ENCODE measurements at regions not wholly inside any gene's neighbourhood (a gene's known extent, or its start where the extent isn't known, plus 50 kb on each side); places are given as distances from the start of the nearest gene placed in this dataset.

- no peaks in the 10 kb centered on the region for H3K27me3 ChIP-seq (replicated peaks; ENCODE audit: insufficient read depth, low read depth, low read length, poor library complexity)
- no peak overlapping the region for H3K4me3 ChIP-seq (ENCODE audit: low read depth, low read length, poor library complexity, severe bottlenecking)
- BruUV-seq (replicated peaks), result no TSS peak
- H3K4me1 ChIP-seq (ENCODE audit: insufficient read depth, low read length, poor library complexity, severe bottlenecking), result no peaks in the 10 kb centered on the region
- H3K9me3 ChIP-seq (ENCODE audit: low read depth, low read length, poor library complexity, severe bottlenecking), result no peaks in the 10 kb centered on the region
- ChIA-PET CTCF (no interaction called here), POLR2A (ENCODE audit: low non-redundant PET) (no interaction called here)
- H3K27ac ChIP-seq (ENCODE audit: low read depth, low read length, poor library complexity, severe bottlenecking), result no peak overlapping the region
- intact Hi-C loops (cut with micrococcal nuclease; ENCODE audit: unreplicated experiment), result no loop called here
- no peak for DNase-seq (ENCODE audit: low spot score)
- no peaks in the 10 kb centered on the region for H3K36me3 ChIP-seq (ENCODE audit: insufficient read depth, low read length, poor library complexity, severe bottlenecking)
- TF ChIP-seq, protein P1, sequence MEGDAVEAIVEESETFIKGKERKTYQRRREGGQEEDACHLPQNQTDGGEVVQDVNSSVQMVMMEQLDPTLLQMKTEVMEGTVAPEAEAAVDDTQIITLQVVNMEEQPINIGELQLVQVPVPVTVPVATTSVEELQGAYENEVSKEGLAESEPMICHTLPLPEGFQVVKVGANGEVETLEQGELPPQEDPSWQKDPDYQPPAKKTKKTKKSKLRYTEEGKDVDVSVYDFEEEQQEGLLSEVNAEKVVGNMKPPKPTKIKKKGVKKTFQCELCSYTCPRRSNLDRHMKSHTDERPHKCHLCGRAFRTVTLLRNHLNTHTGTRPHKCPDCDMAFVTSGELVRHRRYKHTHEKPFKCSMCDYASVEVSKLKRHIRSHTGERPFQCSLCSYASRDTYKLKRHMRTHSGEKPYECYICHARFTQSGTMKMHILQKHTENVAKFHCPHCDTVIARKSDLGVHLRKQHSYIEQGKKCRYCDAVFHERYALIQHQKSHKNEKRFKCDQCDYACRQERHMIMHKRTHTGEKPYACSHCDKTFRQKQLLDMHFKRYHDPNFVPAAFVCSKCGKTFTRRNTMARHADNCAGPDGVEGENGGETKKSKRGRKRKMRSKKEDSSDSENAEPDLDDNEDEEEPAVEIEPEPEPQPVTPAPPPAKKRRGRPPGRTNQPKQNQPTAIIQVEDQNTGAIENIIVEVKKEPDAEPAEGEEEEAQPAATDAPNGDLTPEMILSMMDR (conservative IDR thresholded peaks at IDR 0.05; ENCODE audit: low read depth, low read length), result no peak
- no peak for TF ChIP-seq EZH2 (IDR thresholded peaks at IDR 0.05; ENCODE audit: borderline replicate concordance, low read depth, low read length, poor library complexity, severe bottlenecking)
Measured at GRCh38 chr5:103910786-103911185, 348.2 kb upstream of the NUDT12 start.

DNA sequence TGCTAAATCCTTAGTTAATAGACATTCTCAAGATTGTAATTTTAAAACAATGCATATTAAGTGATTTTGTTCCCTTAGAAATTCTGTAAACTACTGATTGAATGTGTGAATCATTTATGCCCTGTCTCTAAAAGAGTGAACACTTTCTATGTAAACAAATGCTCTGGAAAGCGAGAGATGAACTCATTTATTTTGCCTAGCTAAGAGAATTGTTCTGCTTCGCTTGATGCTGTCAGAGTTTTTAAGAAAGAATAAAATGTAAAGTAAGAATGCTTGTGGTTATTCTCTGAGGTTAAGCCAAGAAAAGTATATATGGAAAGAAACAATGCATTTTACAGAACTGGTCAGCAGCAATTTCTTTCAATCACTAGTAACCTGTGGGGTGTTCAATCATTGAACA, 347.4 kb upstream of the NUDT12 start:
- no peak for DNase-seq (ENCODE audit: low spot score)
- H3K27me3 ChIP-seq (replicated peaks; ENCODE audit: insufficient read depth, low read depth, low read length, poor library complexity), result no peaks in the 10 kb centered on the region
- H3K36me3 ChIP-seq (ENCODE audit: insufficient read depth, low read length, poor library complexity, severe bottlenecking), result no peaks in the 10 kb centered on the region
- no TSS peak for BruUV-seq (replicated peaks)
- intact Hi-C loops (cut with micrococcal nuclease; ENCODE audit: unreplicated experiment), result no loop called here
- H3K9me3 ChIP-seq (ENCODE audit: low read depth, low read length, poor library complexity, severe bottlenecking), result no peaks in the 10 kb centered on the region
- TF ChIP-seq EZH2 (IDR thresholded peaks at IDR 0.05; ENCODE audit: borderline replicate concordance, low read depth, low read length, poor library complexity, severe bottlenecking), result no peak
- TF ChIP-seq, protein P1 (conservative IDR thresholded peaks at IDR 0.05; ENCODE audit: low read depth, low read length), result no peak
- H3K4me1 ChIP-seq (ENCODE audit: insufficient read depth, low read length, poor library complexity, severe bottlenecking), result no peaks in the 10 kb centered on the region
- CTCF ChIA-PET, result no interaction called here
- H3K4me3 ChIP-seq (ENCODE audit: low read depth, low read length, poor library complexity, severe bottlenecking), result no peak overlapping the region
- no peak overlapping the region for H3K27ac ChIP-seq (ENCODE audit: low read depth, low read length, poor library complexity, severe bottlenecking)
- POLR2A ChIA-PET (ENCODE audit: low non-redundant PET), result no interaction called here

DNA sequence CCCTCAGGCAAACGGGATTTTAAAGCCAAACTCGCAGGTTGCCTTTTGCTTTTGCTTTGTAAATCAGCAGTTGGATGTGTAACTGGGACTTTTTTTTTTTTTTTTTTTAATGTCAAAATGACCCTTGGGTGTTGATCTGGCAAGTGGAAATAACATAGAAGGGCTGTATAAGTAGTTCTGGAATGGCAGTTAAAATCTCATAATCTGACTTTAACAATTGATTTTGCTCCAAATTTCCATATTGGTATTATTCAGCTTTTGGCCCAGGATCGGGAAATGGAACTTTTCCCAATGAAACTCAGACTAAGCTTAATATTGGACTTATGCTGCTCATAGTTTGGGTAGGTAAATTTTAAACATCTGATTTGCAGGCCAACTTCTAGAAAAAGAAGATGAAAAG, 346.8 kb upstream of the NUDT12 start:
- ChIA-PET POLR2A (ENCODE audit: low non-redundant PET) (no interaction called here), CTCF (no interaction called here)
- Histone ChIP-seq H3K36me3 (ENCODE audit: insufficient read depth, low read length, poor library complexity, severe bottlenecking) (no peaks in the 10 kb centered on the region), H3K27me3 (replicated peaks; ENCODE audit: insufficient read depth, low read depth, low read length, poor library complexity) (no peaks in the 10 kb centered on the region), H3K4me1 (ENCODE audit: insufficient read depth, low read length, poor library complexity, severe bottlenecking) (no peaks in the 10 kb centered on the region), H3K4me3 (ENCODE audit: low read depth, low read length, poor library complexity, severe bottlenecking) (no peak overlapping the region), H3K9me3 (ENCODE audit: low read depth, low read length, poor library complexity, severe bottlenecking) (no peaks in the 10 kb centered on the region), H3K27ac (ENCODE audit: low read depth, low read length, poor library complexity, severe bottlenecking) (no peak overlapping the region)
- no TSS peak for BruUV-seq (replicated peaks)
- no peak for DNase-seq (ENCODE audit: low spot score)
- TF ChIP-seq EZH2 (IDR thresholded peaks at IDR 0.05; ENCODE audit: borderline replicate concordance, low read depth, low read length, poor library complexity, severe bottlenecking), result no peak
- TF ChIP-seq, protein P1 (conservative IDR thresholded peaks at IDR 0.05; ENCODE audit: low read depth, low read length), result no peak
- intact Hi-C loops (cut with micrococcal nuclease; ENCODE audit: unreplicated experiment), result no loop called here

Measured in A673 (cell line).